Right cardiac atrium (tissue), 5 donors: ENCODE measurements at regions not wholly inside any gene's neighbourhood (a gene's known extent, or its start where the extent isn't known, plus 50 kb on each side); places are given as distances from the start of the nearest gene placed in this dataset.

Experiments
- ATAC-seq, 2 donors: fragments of 200-7000 bp; cut with Tn5 transposase; one replicate each; pipeline versions ENCODE4 v1.8.0 to v1.9.1; 2020; ENCODE audit warnings: moderate library complexity in 2 of 2, mild to moderate bottlenecking in 1 of 2
- DNase-seq, 3 donors: peaks; one replicate each; pipeline ENCODE4 v3.0.0-alpha.2; 2020
- H3K27ac ChIP-seq: one replicate; pipeline ENCODE4 v1.5.1; 2013; ENCODE audit warnings: mild to moderate bottlenecking, low read length, control low read depth, moderate library complexity
- H3K27me3 ChIP-seq: one replicate; pipeline ENCODE4 v1.6.1; 2013; ENCODE audit not compliant: control insufficient read depth, insufficient read depth
- H3K4me1 ChIP-seq: one replicate; pipeline ENCODE4 v1.6.1; 2013; ENCODE audit warnings: low read length; ENCODE audit not compliant: control insufficient read depth, insufficient read depth
- H3K4me3 ChIP-seq: one replicate; pipeline ENCODE4 v1.5.1; 2013; ENCODE audit warnings: low read length, control low read depth
- H3K9me3 ChIP-seq: one replicate; pipeline ENCODE4 v1.6.1; 2013; ENCODE audit warnings: low read length; ENCODE audit not compliant: control insufficient read depth
- WGBS: extraction: QIAGEN DNeasy Blood & Tissue Kit; methylation state at CpG from one replicate; pipeline ENCODE4 v1.1.7; 2013; 5-methylcytosine and 5-hydroxymethylcytosine counted together
- intact Hi-C, 4 donors: fragments of 100-400 bp; cut with DNase I; formaldehyde crosslinking; loops; one replicate each; pipeline versions ENCODE4 v1.11.0 to v1.14.0; 2022 to 2023
- donor health status: healthy with polysubstance abuse.
- donor health status: DM: no; HTN: yes; CAD: no.
- donor health status: DM: no; HTN: no; CAD: no.
- donor health status: DM: no; HTN: yes; CAD: no; lungs with severe emphysema.
- donor health status: DM: yes; HTN: yes; CAD: no.

DNA sequence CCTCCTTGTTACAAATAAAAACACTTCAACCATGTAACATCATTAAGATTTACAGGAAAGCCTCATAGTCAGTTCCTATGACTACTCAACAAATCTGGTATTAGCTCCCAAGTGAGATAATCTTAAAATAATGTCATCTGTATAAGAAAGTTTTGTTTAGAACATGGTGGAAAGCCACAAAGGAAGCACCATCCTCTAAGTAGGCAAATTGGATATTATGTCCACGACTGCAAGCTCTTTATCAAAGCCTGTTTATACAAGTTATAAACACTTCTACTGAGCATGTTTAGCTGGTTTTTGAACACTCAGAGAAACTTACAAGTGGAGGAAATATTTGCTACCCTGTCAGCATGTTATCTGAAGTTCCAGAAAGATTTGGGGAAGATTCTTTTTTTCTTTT, 349.8 kb downstream of the ARL4A start:
- no peaks in the 10 kb centered on the region for H3K27me3 ChIP-seq
- H3K4me3 ChIP-seq, result no peak overlapping the region
- no peak overlapping the region for H3K27ac ChIP-seq
- no peak for ATAC-seq
- no peaks in the 10 kb centered on the region for H3K4me1 ChIP-seq
- intact Hi-C loops, result no loop called here
- no peaks in the 10 kb centered on the region for H3K9me3 ChIP-seq
- DNase-seq, result no peak
- WGBS, result 58% methylated on average over 1 of the region's 1 CpG

DNA sequence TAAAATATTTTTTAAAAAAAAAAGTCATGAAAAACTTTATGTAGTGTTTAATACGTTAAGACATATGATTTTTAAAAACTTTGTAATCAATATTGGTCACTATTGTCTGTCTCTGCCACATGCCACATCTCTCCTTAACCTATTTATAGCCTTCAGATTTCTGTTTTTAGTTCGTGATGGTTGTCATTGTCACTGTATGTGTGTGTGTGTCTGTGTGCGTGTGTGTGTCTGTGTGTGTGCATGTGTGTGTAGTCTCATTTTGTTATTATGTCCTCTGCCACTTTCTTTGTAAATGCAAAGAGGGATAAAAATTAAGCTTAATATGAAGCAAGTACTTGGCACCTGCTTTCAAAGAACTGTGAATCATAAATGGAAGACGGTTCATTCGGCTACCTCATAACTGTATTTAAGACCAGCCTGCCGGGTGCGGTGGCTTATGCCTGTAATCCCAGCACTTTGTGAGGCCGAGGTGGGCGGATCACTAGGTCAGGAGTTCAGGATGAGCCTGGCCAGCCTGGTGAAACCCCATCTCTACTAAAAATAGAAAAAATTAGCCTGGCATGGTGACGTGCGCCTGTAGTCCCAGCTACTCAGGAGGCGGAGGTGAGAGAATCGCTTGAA, 354.0 kb downstream of the ARL4A start:
- Histone ChIP-seq H3K4me3 (no peak overlapping the region), H3K27ac (no peak overlapping the region), H3K27me3 (no peaks in the 10 kb centered on the region), H3K4me1 (no peaks in the 10 kb centered on the region), H3K9me3 (no peaks in the 10 kb centered on the region)
- DNase-seq, result no peak
- ATAC-seq, result no peak
- WGBS, result 79% methylated on average over 13 of the region's 13 CpGs
- intact Hi-C loops, result no loop called here

GRCh38 chr7:13042605-13043236, 355.3 kb downstream of the ARL4A start:
- no peak overlapping the region for H3K27ac ChIP-seq
- H3K9me3 ChIP-seq, result no peaks in the 10 kb centered on the region
- intact Hi-C loops, result no loop called here
- no peak overlapping the region for H3K4me3 ChIP-seq
- no peaks in the 10 kb centered on the region for H3K4me1 ChIP-seq
- H3K27me3 ChIP-seq, result no peaks in the 10 kb centered on the region
- no peak for ATAC-seq
- no peak for DNase-seq

- Histone ChIP-seq H3K4me1 (no peaks in the 10 kb centered on the region), H3K9me3 (no peaks in the 10 kb centered on the region), H3K27me3 (no peaks in the 10 kb centered on the region), H3K27ac (no peak overlapping the region), H3K4me3 (no peak overlapping the region)
- intact Hi-C loops, result no loop called here
- 62% methylated on average over 2 of the region's 2 CpGs for WGBS
- DNase-seq (no peak), ATAC-seq (no peak)
Measured at GRCh38 chr7:13044309-13044708, 356.9 kb downstream of the ARL4A start.

DNA sequence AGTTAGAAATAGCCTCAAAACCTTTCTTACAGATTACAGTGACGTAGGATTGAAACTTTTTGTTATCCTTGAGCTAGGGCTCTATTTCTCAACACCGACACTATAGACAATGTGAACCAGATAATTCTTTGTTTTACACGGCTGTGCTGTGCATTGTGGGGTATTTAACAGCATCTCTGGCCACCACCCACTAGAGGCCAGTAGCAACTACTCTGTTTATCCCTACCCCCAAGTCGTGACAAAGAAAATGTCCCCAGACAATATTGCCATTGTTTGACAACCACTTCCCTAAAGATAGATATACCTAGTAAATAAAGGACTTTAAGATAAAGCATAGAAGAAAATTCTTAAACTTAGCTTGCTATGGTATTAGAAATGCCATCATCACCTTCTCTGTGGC, 359.6 kb downstream of the ARL4A start:
- H3K27me3 ChIP-seq, result no peaks in the 10 kb centered on the region
- no peaks in the 10 kb centered on the region for H3K4me1 ChIP-seq
- DNase-seq, result no peak
- no peak overlapping the region for H3K27ac ChIP-seq
- intact Hi-C loops, result no loop called here
- 88% methylated on average over 4 of the region's 4 CpGs for WGBS
- no peak overlapping the region for H3K4me3 ChIP-seq
- no peak for ATAC-seq
- H3K9me3 ChIP-seq, result no peaks in the 10 kb centered on the region

GRCh38 chr7:13049946-13050345, 362.5 kb downstream of the ARL4A start:
- no peak for DNase-seq
- H3K27me3 ChIP-seq, result no peaks in the 10 kb centered on the region
- ATAC-seq, result no peak
- no peak overlapping the region for H3K4me3 ChIP-seq
- no peaks in the 10 kb centered on the region for H3K4me1 ChIP-seq
- H3K27ac ChIP-seq, result no peak overlapping the region
- 75% methylated on average over 3 of the region's 3 CpGs for WGBS
- intact Hi-C loops, result no loop called here
- H3K9me3 ChIP-seq, result no peaks in the 10 kb centered on the region

GRCh38 chr7:13050703-13051102, 363.3 kb downstream of the ARL4A start:
- H3K4me1 ChIP-seq, result no peaks in the 10 kb centered on the region
- intact Hi-C loops, result no loop called here
- DNase-seq (no peak), ATAC-seq (no peak)
- no peak overlapping the region for H3K27ac ChIP-seq
- no peaks in the 10 kb centered on the region for H3K9me3 ChIP-seq
- H3K4me3 ChIP-seq, result no peak overlapping the region
- WGBS, result 62% methylated on average over 2 of the region's 2 CpGs
- no peaks in the 10 kb centered on the region for H3K27me3 ChIP-seq

DNA sequence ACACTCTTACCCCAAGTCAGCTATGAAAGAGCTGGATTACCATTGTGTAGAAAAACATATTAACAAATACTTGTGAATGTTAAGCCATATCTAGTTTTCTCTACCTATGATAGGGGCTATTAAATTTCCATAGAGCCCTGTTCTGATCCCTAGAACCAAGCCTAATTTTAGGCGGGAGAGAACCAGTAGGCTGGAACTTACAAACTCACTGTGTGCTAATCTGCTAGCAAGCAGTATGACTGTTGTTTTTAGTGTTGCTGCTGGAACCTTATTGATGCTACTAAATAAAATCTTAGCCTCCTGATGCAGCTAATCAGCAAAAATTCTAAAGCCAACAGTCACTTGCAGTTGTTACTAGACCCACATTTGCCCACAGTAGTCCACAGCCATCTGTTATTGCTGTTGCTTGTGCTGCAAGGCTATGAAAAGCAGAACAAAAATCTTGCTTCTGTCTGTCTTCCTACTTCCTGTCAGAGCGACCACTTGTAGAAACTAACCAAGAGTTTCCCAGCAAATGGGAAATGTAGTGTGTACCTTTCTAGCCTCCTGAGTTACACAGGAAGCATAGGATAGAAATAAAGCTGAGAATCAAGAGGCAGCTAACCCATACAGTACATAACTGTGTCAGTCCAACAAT, 368.4 kb downstream of the ARL4A start:
- ATAC-seq (no peak), DNase-seq (no peak)
- intact Hi-C loops, result no loop called here
- no peak overlapping the region for H3K4me3 ChIP-seq
- no peak overlapping the region for H3K27ac ChIP-seq
- H3K4me1 ChIP-seq, result peaks cover 2% of the 10 kb centered on the region
- 75% methylated on average over 2 of the region's 2 CpGs for WGBS
- no peaks in the 10 kb centered on the region for H3K9me3 ChIP-seq
- H3K27me3 ChIP-seq, result no peaks in the 10 kb centered on the region

DNA sequence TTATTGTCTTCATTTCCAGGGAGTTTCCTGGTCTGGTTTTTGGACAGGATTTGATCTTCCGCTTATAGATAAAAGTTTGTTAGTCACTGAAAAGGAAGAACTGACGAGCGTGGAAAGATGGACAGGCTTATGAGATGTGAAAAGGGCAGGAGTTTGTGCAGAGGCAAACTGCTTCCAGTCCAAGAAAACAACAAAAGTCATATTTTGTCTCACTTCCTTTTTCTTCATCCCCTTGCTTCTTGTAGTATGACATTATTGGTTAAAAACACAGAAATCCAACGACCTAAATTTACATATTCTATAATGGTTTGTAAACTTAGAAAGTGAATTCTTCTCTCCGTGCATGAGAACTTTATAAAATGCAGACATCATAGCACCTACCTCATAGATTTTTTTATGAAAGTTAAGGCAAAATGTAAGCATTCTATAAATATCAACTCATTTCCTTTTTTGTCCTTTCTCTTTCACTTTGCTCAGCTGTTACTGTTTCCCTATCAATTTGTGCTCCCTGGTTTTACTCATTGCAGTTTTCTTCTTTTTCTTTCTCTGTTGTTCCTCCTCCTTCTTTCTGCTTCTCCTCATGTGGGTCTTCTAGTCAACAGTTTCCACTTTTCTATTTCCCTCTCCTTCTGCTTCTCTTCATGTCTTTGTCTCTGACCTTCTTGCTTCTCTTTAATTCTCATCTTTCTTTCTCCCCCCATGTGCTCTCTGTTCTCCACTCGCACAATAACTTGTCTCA, 370.2 kb downstream of the ARL4A start:
- intact Hi-C loops, result no loop called here
- 46% methylated on average over 6 of the region's 6 CpGs for WGBS
- Histone ChIP-seq H3K27me3 (no peaks in the 10 kb centered on the region), H3K27ac (no peak overlapping the region), H3K9me3 (no peaks in the 10 kb centered on the region), H3K4me1 (peaks cover 2% of the 10 kb centered on the region), H3K4me3 (peak overlapping the region; percentile 40)
- no peak for DNase-seq
- peak; percentile 45 to 95 for ATAC-seq

DNA sequence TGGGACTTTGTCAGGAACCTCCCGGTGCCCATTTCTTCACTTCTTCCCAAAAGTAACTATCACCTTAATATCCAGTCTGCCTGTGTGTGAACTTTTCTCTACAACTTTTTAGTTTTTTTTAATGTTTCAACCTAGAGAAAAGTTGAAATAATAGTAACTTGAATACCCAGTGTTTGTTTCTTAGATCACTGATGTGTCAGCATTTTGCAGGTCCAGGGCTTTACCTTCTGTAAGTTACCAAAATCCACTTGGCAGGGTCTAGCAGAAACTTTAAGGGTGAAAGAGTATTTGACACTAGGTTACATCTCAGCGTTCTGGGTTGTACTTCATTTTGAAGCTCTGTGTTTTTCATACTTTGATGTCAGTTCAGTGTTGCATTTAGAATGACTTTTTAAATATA, 372.7 kb downstream of the ARL4A start:
- Histone ChIP-seq H3K27ac (no peak overlapping the region), H3K27me3 (no peaks in the 10 kb centered on the region), H3K4me3 (no peak overlapping the region), H3K9me3 (no peaks in the 10 kb centered on the region), H3K4me1 (peaks cover 2% of the 10 kb centered on the region)
- intact Hi-C loops, result no loop called here
- DNase-seq (no peak), ATAC-seq (no peak)
- WGBS, result 97% methylated on average over 2 of the region's 2 CpGs

DNA sequence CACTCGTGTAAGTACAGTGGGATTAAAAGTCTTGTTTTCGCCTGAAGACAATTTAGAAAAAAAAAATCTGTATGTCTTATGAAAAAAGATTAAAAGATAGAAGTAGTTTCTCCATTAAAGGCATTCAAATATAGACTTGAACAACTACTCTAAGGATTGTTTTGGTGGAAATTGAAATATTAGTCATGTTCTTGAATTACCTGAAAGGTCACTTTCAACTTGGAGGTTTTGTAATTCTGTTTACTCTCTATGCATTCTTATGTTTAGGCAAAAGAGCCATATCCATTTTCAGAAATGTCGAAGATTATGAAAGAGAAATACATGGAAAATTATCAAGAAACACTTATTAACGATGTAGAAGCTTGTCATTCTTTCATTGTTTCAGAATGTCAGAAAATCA, 373.7 kb downstream of the ARL4A start:
- DNase-seq, result no peak
- 84% methylated on average over 4 of the region's 4 CpGs for whole genome bisulfite sequencing
- intact Hi-C loops, result no loop called here
- Histone ChIP-seq H3K27me3 (no peaks in the 10 kb centered on the region), H3K4me3 (no peak overlapping the region), H3K27ac (no peak overlapping the region), H3K9me3 (no peaks in the 10 kb centered on the region), H3K4me1 (no peaks in the 10 kb centered on the region)
- ATAC-seq, result no peak
